Skeletal muscle satellite cell (primary cell): ENCODE measurements at regions not wholly inside any gene's neighbourhood (a gene's known extent, or its start where the extent isn't known, plus 50 kb on each side); places are given as distances from the start of the nearest gene placed in this dataset.

ENCODE experiments used
- H3K27me3 ChIP-seq: 2 replicates; pipeline ENCODE4 v1.7.0; 2013; ENCODE audit warnings: low read length; ENCODE audit not compliant: control insufficient read depth, insufficient read depth
- H3K36me3 ChIP-seq: 2 replicates; pipeline ENCODE4 v1.7.0; 2013; ENCODE audit warnings: mild to moderate bottlenecking, control low read depth, low read length; ENCODE audit not compliant: insufficient read depth
- H3K4me1 ChIP-seq: 2 replicates; pipeline ENCODE4 v1.7.0; 2013; ENCODE audit warnings: low read length; ENCODE audit not compliant: control insufficient read depth, insufficient read depth
- H3K4me2 ChIP-seq: 2 replicates; pipeline ENCODE4 v1.7.0; 2013; ENCODE audit warnings: mild to moderate bottlenecking, low read length
- H3K4me3 ChIP-seq: 2 replicates; pipeline ENCODE4 v1.7.0; 2013; ENCODE audit warnings: low read length
- H3K9ac ChIP-seq: 2 replicates; pipeline ENCODE4 v1.7.0; 2013; ENCODE audit warnings: mild to moderate bottlenecking, low read depth, low read length, moderate library complexity
- H3K9me3 ChIP-seq: replicated peaks from 2 replicates; pipeline ENCODE4 v1.7.0; 2013; ENCODE audit warnings: mild to moderate bottlenecking, control low read depth, low read length

DNA sequence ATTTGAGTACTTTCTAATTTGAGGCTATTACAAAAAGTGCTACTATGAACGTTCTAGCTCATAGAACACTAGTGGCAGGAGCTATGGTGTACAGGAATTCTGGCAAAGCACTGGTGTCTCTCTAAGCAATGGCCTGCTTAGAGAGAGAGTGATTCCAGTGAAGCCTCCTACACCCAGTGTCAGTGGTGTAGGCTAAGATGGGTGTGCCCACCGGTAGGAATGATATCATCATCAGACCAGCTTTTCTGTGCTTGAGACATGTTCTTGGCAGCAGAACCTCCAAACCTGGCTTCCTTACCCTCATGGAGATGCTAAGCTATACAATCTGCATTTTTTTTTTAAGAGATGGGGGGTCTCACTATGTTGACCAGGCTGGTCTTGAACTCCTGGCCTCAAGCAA is 370.3 kb downstream of the SOX9 start:
- Histone ChIP-seq H3K4me1 (no peaks in the 10 kb centered on the region), H3K4me2 (no peak overlapping the region), H3K9ac (no peak overlapping the region), H3K36me3 (no peaks in the 10 kb centered on the region), H3K4me3 (no peak overlapping the region), H3K27me3 (no peaks in the 10 kb centered on the region), H3K9me3 (no peaks in the 10 kb centered on the region)

DNA sequence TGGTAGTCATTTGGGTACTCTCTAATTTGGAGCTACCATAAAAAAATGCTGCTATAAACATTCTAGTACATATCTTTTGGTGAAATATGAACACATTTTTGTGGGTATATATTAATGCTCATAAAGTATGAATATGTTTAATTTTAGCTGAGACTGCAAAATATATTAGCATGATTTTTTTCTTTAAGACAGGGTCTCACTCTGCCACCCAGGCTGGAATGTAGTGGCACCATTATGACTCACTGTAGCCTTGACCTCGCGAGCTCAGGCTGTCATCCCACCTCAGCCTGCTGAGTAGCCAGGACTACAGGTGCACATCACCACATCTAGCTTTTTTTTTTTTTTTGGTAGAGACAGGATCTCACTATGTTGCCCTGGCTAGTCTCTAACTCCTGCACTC is 371.7 kb downstream of the SOX9 start:
- H3K4me2 ChIP-seq: no peak overlapping the region
- H3K27me3 ChIP-seq: no peaks in the 10 kb centered on the region
- no peaks in the 10 kb centered on the region for H3K9me3 ChIP-seq
- H3K4me3 ChIP-seq: no peak overlapping the region
- no peak overlapping the region for H3K9ac ChIP-seq
- H3K4me1 ChIP-seq: no peaks in the 10 kb centered on the region
- H3K36me3 ChIP-seq: no peaks in the 10 kb centered on the region

DNA sequence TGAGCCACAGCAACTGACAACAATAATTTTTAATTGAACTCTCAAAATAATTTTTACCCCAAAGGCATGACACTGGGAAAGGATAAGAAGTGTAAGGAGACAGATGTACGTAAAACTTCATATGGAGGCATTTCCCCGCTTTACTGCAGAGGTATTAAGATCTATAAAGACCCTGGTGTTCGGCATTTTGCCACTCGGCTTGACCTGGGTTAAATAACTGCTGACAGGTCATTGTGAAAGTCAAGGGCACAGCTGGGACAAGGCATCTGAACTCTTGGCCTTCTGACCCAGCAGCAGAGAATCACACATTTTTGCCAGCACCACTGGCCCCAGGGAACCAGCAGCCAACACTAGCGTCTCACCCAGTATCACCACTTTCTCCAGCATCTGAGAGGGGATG is 372.1 kb downstream of the SOX9 start:
- H3K36me3 ChIP-seq: no peaks in the 10 kb centered on the region
- H3K4me2 ChIP-seq: no peak overlapping the region
- H3K9ac ChIP-seq: no peak overlapping the region
- H3K27me3 ChIP-seq: no peaks in the 10 kb centered on the region
- no peak overlapping the region for H3K4me3 ChIP-seq
- H3K9me3 ChIP-seq: no peaks in the 10 kb centered on the region
- no peaks in the 10 kb centered on the region for H3K4me1 ChIP-seq

DNA sequence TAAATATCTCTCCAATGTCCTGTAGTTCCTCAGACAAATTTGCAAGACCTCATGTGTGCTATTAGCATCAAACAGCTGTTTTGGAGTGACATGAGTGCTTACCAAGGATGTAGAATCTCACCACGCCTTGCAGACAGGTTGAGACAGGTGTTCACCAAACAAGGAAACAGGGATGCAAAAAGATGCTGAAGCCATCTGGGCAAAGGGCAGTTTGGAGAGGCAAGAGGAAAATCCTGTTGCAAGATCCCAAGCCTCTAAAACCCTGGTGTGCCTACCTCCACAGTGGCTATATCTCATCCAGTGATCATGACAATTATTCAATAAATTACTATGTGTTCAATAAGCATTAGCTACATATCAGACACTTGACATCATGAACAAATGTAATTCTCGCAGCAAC is 373.7 kb downstream of the SOX9 start:
- H3K9me3 ChIP-seq: no peaks in the 10 kb centered on the region
- H3K4me3 ChIP-seq: no peak overlapping the region
- H3K4me1 ChIP-seq: no peaks in the 10 kb centered on the region
- H3K9ac ChIP-seq: no peak overlapping the region
- H3K4me2 ChIP-seq: no peak overlapping the region
- no peaks in the 10 kb centered on the region for H3K36me3 ChIP-seq
- H3K27me3 ChIP-seq: no peaks in the 10 kb centered on the region

DNA sequence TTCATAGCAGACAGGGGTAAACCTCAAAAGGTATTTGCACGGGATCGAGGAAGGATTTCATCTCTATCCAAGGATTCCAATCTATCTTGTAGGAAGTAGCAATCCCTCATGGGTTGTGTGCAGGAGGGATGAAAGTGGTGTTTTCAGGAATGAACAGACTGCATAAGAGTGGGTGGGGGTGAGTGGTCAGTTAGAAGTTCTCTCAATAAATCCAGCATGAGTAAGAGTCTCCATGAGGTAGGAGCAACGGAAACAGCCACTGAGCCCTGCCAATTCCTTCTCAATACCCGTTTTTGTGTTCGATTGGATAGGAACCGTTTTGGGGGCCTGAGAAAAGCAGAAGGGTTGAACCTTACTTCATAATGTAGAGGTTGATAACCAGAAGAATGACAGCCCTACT is 375.6 kb downstream of the SOX9 start:
- H3K9me3 ChIP-seq: no peaks in the 10 kb centered on the region
- H3K27me3 ChIP-seq: no peaks in the 10 kb centered on the region
- H3K36me3 ChIP-seq: no peaks in the 10 kb centered on the region
- no peak overlapping the region for H3K4me3 ChIP-seq
- no peaks in the 10 kb centered on the region for H3K4me1 ChIP-seq
- H3K4me2 ChIP-seq: no peak overlapping the region
- H3K9ac ChIP-seq: no peak overlapping the region

DNA sequence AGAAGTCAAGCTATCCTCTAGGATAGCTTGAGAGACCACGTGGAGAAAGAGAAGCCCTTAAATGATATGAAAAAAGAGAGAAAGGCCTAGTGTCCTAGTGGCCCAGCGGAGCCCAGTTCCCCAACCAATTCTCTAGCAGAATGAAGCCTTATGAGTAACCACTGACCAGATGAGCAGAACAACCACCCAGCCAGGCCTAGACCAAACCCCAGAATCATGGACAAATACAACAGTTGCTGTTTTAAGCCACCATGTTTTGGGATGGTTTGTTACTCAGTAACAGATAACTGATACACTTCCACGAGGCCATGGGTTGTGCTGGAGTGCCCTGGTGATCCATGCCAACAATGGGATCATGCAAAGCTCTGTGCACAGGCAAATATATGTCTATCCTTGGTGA is 377.1 kb downstream of the SOX9 start:
- Histone ChIP-seq H3K9me3 (no peaks in the 10 kb centered on the region), H3K4me1 (peaks cover 13% of the 10 kb centered on the region), H3K4me2 (no peak overlapping the region), H3K9ac (no peak overlapping the region), H3K27me3 (no peaks in the 10 kb centered on the region), H3K36me3 (no peaks in the 10 kb centered on the region), H3K4me3 (no peak overlapping the region)

DNA sequence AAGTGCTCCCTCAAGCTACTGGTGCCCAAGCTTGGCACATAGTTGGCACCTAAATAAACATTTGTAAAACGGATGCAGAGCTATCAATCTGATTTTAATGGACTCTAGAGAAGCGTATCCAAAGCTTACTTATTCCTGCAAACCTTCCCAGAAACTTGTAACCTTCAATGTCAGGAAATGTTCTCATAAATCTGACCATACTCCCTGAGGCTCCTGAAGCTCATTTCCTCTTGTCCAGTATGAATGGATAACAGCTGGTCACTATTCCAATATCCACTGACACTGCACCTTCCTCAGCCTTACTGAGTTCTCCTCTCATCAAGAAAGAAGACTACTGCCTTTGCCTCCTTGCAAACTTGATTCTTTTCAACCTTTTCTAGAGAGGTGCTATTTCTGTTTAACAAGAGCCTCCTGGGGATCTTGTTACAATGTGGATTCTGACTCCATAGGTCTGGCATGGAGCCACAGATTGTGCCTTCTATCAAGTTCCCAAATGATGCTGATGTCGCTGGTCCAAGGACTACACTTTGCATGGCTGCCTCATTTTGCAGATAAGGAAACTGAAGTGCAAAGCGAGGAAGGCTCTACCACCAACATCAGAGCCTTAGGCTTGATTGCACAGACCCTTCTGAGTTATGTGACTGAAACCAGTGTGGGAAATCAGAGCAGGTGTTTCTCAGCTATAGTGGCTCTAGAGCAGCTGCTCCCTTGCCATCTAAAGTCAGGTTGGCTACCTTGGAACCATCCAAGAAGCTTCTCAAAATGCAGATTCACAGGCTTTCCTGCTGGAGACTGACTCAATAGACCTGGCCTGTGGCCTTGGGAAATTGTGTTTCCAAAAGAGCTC is 377.8 kb downstream of the SOX9 start:
- no peak overlapping the region for H3K9ac ChIP-seq
- H3K9me3 ChIP-seq: no peaks in the 10 kb centered on the region
- H3K4me3 ChIP-seq: no peak overlapping the region
- no peaks in the 10 kb centered on the region for H3K36me3 ChIP-seq
- peaks cover 13% of the 10 kb centered on the region for H3K4me1 ChIP-seq
- H3K27me3 ChIP-seq: no peaks in the 10 kb centered on the region
- H3K4me2 ChIP-seq: no peak overlapping the region

DNA sequence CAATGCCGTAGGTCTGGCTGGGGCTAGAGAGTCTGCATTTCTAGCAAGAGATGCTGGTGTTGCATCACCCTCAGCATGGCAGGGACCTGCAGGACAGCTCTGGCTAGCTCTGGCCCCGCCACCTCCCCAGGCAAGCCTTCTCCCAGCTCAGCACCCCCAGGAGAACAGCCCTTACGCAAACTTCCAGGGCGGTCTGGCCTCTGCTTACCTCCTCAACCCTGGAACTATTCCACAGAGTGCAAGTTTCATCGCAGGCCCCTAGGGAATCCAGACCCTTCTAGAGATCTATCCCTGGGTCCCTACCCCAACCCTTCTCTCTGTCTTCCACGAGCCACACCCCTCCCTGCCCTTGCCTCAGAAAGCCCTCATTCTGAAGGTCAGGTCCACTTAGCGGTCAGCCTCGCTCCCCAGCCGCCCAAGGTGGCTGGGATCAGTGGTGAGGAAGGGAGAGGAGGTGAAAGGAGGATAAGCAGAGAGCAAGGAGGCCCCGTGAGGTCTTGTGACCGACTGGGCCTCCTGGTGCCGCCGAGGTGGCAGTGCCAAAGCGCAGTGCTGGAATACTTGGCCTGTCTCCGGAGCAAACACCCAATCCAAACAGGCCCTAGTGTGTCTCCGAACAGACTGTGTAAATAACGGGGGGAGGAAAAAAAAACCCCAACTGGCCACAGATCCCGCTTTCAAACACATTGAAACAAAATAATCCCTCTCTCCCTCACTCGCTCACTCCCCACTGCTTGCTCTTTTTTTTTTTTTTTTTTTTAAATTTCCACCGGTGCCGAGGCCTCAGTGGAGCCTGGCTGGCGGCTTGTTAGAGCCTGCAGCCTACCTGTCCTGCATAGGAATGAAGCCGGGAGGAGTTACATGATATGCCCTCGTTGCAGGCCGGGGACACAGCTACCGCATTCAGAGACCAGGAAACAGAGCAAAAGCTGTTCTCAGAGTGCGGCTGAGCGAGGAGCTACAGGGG is 380.9 kb downstream of the SOX9 start:
- H3K27me3 ChIP-seq: no peaks in the 10 kb centered on the region
- no peak overlapping the region for H3K4me3 ChIP-seq
- no peaks in the 10 kb centered on the region for H3K9me3 ChIP-seq
- H3K4me1 ChIP-seq: peaks cover 13% of the 10 kb centered on the region
- H3K9ac ChIP-seq: no peak overlapping the region
- H3K4me2 ChIP-seq: no peak overlapping the region
- no peaks in the 10 kb centered on the region for H3K36me3 ChIP-seq

DNA sequence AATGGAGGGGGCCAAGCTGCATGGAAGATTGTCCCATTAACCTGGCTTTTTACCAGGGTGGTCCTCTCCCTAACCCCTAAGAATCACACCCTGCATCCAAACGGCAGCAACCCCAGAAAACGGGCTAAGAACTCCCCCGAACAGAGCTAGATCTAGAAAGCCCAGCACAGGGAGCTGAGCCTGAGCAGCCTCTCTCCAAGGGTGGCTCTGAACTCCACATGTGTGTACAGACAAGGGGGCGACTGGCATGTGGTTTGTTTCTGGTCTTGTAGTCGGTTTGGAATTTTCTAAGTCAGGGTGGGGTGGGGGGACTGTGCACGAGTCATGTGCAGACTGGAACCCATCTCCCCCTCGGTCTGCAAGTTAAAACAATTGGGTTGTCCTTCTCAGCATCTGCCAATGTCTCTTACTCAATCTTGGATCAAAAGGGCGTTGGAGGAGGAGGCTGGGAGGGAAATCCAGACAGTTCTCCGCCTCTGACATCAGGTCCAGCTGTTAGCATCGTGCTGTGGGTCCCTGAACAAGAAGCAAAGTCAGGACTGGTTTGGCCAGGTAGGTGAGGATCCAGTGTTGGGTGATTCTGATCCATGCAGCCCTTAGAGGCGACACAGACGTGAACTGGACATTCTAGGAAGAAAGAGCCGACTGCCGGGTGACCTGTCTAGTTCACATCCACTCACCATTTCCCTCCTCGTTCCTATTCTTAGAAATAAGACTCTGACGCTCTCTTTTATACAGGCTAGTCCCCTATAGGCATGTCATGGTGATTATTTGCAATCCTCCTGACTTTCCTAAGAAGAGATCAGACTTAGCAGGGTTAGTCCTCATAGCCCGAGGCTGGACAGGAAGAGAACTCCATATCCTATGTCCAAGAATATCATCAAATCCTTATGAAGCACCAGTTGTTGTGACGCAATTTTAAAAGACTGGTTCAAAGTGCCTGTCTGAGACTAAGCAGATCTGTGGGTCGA is 381.8 kb downstream of the SOX9 start:
- Histone ChIP-seq H3K4me1 (peaks cover 13% of the 10 kb centered on the region), H3K36me3 (no peaks in the 10 kb centered on the region), H3K4me3 (no peak overlapping the region), H3K9ac (no peak overlapping the region), H3K27me3 (no peaks in the 10 kb centered on the region), H3K4me2 (no peak overlapping the region), H3K9me3 (no peaks in the 10 kb centered on the region)

DNA sequence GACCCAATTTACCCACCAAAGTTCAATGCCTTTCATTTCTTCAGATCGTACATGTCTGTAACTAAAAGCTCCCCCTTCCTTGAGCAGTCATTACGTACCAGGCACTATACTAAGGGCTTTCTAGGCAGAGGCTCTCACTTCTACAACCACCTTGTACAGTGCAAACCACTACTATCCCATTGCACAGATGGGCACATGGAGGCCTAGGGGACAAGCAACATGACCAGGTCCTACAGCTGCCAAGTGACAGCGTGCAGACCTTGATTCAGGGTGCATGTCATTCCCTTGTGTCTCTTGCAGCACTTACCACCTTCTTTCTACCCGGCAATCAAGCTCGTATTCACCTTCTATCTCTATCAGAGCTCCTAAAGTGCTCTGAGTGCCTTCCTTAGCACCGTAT is 382.7 kb downstream of the SOX9 start:
- no peak overlapping the region for H3K4me2 ChIP-seq
- no peaks in the 10 kb centered on the region for H3K27me3 ChIP-seq
- H3K9ac ChIP-seq: no peak overlapping the region
- H3K9me3 ChIP-seq: no peaks in the 10 kb centered on the region
- H3K36me3 ChIP-seq: no peaks in the 10 kb centered on the region
- peaks cover 13% of the 10 kb centered on the region for H3K4me1 ChIP-seq
- H3K4me3 ChIP-seq: no peak overlapping the region

DNA sequence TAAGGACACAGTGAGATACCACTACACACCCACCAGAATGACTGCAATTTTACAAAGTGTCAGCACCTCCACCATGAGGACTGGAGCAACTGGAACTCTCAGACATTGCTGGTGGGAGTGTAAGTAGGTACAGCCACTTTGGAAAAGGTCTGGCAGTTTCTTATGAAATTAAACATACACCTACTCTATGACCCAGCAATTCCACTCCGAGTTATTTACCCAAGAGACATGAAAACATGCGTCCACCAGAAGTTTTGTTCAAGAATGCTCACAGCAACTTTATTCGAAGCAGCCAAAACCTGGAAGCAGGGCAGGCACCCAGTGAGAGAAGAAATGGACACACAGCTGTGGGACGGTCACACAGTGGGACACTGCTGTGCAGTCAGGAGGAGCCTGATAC is 384.0 kb downstream of the SOX9 start:
- Histone ChIP-seq H3K9ac (no peak overlapping the region), H3K9me3 (no peaks in the 10 kb centered on the region), H3K27me3 (no peaks in the 10 kb centered on the region), H3K36me3 (no peaks in the 10 kb centered on the region), H3K4me1 (peaks cover 13% of the 10 kb centered on the region), H3K4me2 (no peak overlapping the region), H3K4me3 (no peak overlapping the region)
